Ovary (tissue), 3 donors: ENCODE measurements at regions not wholly inside any gene's neighbourhood (a gene's known extent, or its start where the extent isn't known, plus 50 kb on each side); places are given as distances from the start of the nearest gene placed in this dataset.

ENCODE experiments used
- EP300 ChIP-seq: sonication (generic); formaldehyde crosslinking; IDR thresholded peaks from one replicate; pipeline ENCODE4 v1.6.1; 2017; ENCODE audit warnings: antibody characterized with exemption
- POLR2A ChIP-seq: fragments of 450-650 bp; IDR thresholded peaks from one replicate; pipeline ENCODE4 v1.6.1; 2017; ENCODE audit warnings: antibody characterized with exemption, mild to moderate bottlenecking, moderate library complexity
- TF ChIP-seq, protein P1 (sequence below), 3 donors: fragments of 450-650 bp in 2 of 3; fragments of 200-600 bp in 1 of 3; IDR thresholded peaks; one replicate each; pipeline versions ENCODE4 v1.5.1 to v1.8.0; 2016 to 2022; ENCODE audit warnings: antibody characterized with exemption in 3 of 3, mild to moderate bottlenecking in 1 of 3
- donor health status: DM: no; HTN: no; CAD: no.

DNA sequence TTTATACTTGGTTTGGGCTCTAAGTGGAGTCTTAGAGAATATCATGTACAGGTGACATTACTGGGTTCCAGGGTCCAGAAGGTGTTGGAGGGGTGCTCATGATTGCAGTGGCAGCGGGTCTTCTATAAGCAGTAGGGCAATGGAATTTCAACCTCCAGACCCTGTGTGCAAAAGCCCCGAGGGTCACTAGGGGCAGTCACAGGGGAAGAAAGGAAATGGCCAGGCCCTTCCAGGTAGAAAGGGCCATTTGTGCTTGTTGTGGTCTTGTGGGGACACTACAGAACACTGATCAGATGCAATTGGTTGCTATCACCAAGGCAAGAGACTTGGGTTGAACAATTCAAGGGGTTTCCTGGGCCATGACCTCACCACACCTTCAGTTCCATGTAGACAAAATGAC, 283.4 kb downstream of the GADD45G start:
- TF ChIP-seq, protein P1, sequence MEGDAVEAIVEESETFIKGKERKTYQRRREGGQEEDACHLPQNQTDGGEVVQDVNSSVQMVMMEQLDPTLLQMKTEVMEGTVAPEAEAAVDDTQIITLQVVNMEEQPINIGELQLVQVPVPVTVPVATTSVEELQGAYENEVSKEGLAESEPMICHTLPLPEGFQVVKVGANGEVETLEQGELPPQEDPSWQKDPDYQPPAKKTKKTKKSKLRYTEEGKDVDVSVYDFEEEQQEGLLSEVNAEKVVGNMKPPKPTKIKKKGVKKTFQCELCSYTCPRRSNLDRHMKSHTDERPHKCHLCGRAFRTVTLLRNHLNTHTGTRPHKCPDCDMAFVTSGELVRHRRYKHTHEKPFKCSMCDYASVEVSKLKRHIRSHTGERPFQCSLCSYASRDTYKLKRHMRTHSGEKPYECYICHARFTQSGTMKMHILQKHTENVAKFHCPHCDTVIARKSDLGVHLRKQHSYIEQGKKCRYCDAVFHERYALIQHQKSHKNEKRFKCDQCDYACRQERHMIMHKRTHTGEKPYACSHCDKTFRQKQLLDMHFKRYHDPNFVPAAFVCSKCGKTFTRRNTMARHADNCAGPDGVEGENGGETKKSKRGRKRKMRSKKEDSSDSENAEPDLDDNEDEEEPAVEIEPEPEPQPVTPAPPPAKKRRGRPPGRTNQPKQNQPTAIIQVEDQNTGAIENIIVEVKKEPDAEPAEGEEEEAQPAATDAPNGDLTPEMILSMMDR (IDR thresholded peaks at IDR 0.05), result no peak
- TF ChIP-seq POLR2A (no peak), EP300 (no peak)
